Erythroblast (primary cell): ENCODE measurements at regions not wholly inside any gene's neighbourhood (a gene's known extent, or its start where the extent isn't known, plus 50 kb on each side); places are given as distances from the start of the nearest gene placed in this dataset.

Experiments used
- GATA1 ChIP-seq: IDR thresholded peaks from 2 replicates; pipeline ENCODE4 v1.6.1; 2011; ENCODE audit warnings: low read depth, mild to moderate bottlenecking, control low read depth, low read length, moderate library complexity
- POLR2A ChIP-seq: IDR thresholded peaks from 2 replicates; pipeline ENCODE4 v1.6.1; 2011; ENCODE audit warnings: mild to moderate bottlenecking, low read length

- TF ChIP-seq GATA1 = no peak
- no peak for TF ChIP-seq POLR2A
Observed at GRCh38 chr13:79628463-79628862, 147.5 kb downstream of the NDFIP2 start.
